Loucy (cell line): ENCODE measurements at regions not wholly inside any gene's neighbourhood (a gene's known extent, or its start where the extent isn't known, plus 50 kb on each side); places are given as distances from the start of the nearest gene placed in this dataset.

ENCODE experiments used
- H2AFZ ChIP-seq: fragments of 200-600 bp; sonication (generic); 2 replicates; pipeline ENCODE4 v1.6.0; 2016; ENCODE audit warnings: antibody characterized with exemption, mild to moderate bottlenecking, low read length, moderate library complexity
- H3F3A ChIP-seq: fragments of 200-600 bp; 2 replicates; pipeline ENCODE4 v1.6.0; 2016; ENCODE audit warnings: antibody characterized with exemption, low read depth, mild to moderate bottlenecking
- H3K27me3 ChIP-seq: fragments of 200-600 bp; sonication (generic); 2 replicates; pipeline ENCODE4 v1.6.1; 2014; ENCODE audit warnings: low read length, mild to moderate bottlenecking; ENCODE audit not compliant: insufficient read depth, poor library complexity, severe bottlenecking
- H3K36me3 ChIP-seq: fragments of 200-600 bp; sonication (generic); 2 replicates; pipeline ENCODE4 v1.6.1; 2016; ENCODE audit warnings: low read length; ENCODE audit not compliant: insufficient read depth
- H3K4me1 ChIP-seq: fragments of 200-600 bp; sonication (generic); 2 replicates; pipeline ENCODE4 v1.5.1; 2014; ENCODE audit warnings: low read length, mild to moderate bottlenecking; ENCODE audit not compliant: insufficient read depth, poor library complexity, severe bottlenecking
- H3K4me2 ChIP-seq: fragments of 200-600 bp; sonication (generic); 2 replicates; pipeline ENCODE4 v1.6.0; 2014; ENCODE audit warnings: antibody characterized with exemption, low read length, low read depth, mild to moderate bottlenecking; ENCODE audit not compliant: poor library complexity, severe bottlenecking
- H3K4me3 ChIP-seq: fragments of 200-600 bp; sonication (generic); 2 replicates; pipeline ENCODE4 v1.5.1; 2014; ENCODE audit warnings: low read length, mild to moderate bottlenecking, mixed read lengths; ENCODE audit not compliant: poor library complexity, severe bottlenecking
- H3K79me2 ChIP-seq: fragments of 200-600 bp; sonication (generic); 2 replicates; pipeline ENCODE4 v1.6.1; 2014; ENCODE audit warnings: low read length; ENCODE audit not compliant: insufficient read depth
- H3K9ac ChIP-seq: fragments of 200-600 bp; sonication (generic); 2 replicates; pipeline ENCODE4 v1.6.0; 2014; ENCODE audit warnings: mild to moderate bottlenecking, low read depth, low read length, moderate library complexity; ENCODE audit not compliant: poor library complexity, severe bottlenecking
- H3K9me2 ChIP-seq: fragments of 200-600 bp; sonication (generic); replicated peaks from 2 replicates; pipeline ENCODE4 v1.6.1; 2016; ENCODE audit warnings: low read depth, low read length, mixed read lengths
- H3K9me3 ChIP-seq: fragments of 200-600 bp; sonication (generic); 2 replicates; pipeline ENCODE4 v1.6.1; 2014; ENCODE audit warnings: mild to moderate bottlenecking, antibody characterized with exemption, low read length, low read depth; ENCODE audit not compliant: insufficient read depth
- H4K20me1 ChIP-seq: fragments of 200-600 bp; sonication (generic); 2 replicates; pipeline ENCODE4 v1.6.0; 2014; ENCODE audit warnings: antibody characterized with exemption, low read length, mild to moderate bottlenecking; ENCODE audit not compliant: insufficient read depth, poor library complexity, severe bottlenecking
- EZH2phosphoT487 ChIP-seq: fragments of 200-600 bp; IDR thresholded peaks from 2 replicates; pipeline ENCODE4 v1.6.1; 2018; ENCODE audit warnings: antibody characterized with exemption, mild to moderate bottlenecking, moderate library complexity, borderline replicate concordance
- TF ChIP-seq, protein P1 (sequence below): fragments of 200-600 bp; sonication (generic); conservative IDR thresholded peaks from 2 replicates; pipeline ENCODE4 v1.5.1; 2014; ENCODE audit warnings: mild to moderate bottlenecking, antibody characterized with exemption, low read length

DNA sequence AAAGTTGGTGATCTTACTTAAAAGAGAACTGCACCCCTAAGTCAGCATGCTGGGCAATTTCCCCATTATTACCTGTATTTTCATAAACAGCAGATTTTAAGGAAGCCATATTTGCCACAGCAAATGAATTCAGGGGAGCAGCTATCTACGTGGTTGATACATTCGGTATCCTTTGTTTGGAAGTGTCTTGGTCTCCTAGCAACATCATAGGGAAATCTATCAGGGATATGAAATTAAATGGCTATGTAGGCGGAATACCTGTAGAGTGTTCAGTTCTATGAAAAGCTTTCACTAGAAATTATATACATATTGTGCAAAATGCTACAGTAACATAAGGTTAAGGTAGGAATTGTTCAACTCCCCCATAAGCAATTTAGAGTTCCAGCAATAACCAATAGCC is 157.2 kb upstream of the EMCN start:
- Histone ChIP-seq H3K4me2 (no peak overlapping the region), H3K4me1 (no peaks in the 10 kb centered on the region), H3K36me3 (no peaks in the 10 kb centered on the region), H3K27me3 (no peaks in the 10 kb centered on the region), H3K9ac (no peak overlapping the region), H4K20me1 (no peaks in the 10 kb centered on the region), H3K79me2 (no peaks in the 10 kb centered on the region), H2AFZ (no peak overlapping the region; the same call in 1 of the 2 replicates), H3F3A (no peaks in the 10 kb centered on the region), H3K4me3 (no peak overlapping the region), H3K9me2 (no peaks in the 10 kb centered on the region), H3K9me3 (no peaks in the 10 kb centered on the region)
- TF ChIP-seq EZH2phosphoT487 = no peak
- TF ChIP-seq, protein P1, sequence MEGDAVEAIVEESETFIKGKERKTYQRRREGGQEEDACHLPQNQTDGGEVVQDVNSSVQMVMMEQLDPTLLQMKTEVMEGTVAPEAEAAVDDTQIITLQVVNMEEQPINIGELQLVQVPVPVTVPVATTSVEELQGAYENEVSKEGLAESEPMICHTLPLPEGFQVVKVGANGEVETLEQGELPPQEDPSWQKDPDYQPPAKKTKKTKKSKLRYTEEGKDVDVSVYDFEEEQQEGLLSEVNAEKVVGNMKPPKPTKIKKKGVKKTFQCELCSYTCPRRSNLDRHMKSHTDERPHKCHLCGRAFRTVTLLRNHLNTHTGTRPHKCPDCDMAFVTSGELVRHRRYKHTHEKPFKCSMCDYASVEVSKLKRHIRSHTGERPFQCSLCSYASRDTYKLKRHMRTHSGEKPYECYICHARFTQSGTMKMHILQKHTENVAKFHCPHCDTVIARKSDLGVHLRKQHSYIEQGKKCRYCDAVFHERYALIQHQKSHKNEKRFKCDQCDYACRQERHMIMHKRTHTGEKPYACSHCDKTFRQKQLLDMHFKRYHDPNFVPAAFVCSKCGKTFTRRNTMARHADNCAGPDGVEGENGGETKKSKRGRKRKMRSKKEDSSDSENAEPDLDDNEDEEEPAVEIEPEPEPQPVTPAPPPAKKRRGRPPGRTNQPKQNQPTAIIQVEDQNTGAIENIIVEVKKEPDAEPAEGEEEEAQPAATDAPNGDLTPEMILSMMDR = no peak

DNA sequence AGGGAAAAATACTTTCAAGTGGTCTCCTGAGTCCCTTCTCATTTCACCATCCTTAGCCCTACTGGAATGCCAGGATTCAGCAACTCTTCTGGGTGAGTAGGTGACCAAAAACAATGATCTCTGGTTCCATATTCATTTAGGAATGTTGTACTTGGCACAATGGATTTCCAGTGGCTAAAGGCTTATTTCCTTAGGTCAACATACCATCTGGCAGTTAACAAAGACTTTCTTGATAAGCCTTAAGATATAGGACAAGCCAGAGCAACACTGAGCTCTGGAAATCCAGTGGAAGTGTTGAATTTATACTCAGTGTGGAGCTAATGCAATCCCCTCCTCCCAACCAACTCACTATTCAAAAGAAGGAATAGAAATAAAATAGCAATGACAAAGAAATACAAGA is 139.4 kb upstream of the EMCN start:
- Histone ChIP-seq H3K4me2 (no peak overlapping the region), H3K36me3 (no peaks in the 10 kb centered on the region), H4K20me1 (no peaks in the 10 kb centered on the region), H3K4me1 (no peaks in the 10 kb centered on the region), H3K9ac (no peak overlapping the region), H3K79me2 (no peaks in the 10 kb centered on the region), H3F3A (no peaks in the 10 kb centered on the region), H3K9me2 (no peaks in the 10 kb centered on the region), H3K27me3 (no peaks in the 10 kb centered on the region), H2AFZ (no peak overlapping the region), H3K4me3 (no peak overlapping the region), H3K9me3 (no peaks in the 10 kb centered on the region)
- TF ChIP-seq EZH2phosphoT487 = no peak
- TF ChIP-seq, protein P1 = no peak

DNA sequence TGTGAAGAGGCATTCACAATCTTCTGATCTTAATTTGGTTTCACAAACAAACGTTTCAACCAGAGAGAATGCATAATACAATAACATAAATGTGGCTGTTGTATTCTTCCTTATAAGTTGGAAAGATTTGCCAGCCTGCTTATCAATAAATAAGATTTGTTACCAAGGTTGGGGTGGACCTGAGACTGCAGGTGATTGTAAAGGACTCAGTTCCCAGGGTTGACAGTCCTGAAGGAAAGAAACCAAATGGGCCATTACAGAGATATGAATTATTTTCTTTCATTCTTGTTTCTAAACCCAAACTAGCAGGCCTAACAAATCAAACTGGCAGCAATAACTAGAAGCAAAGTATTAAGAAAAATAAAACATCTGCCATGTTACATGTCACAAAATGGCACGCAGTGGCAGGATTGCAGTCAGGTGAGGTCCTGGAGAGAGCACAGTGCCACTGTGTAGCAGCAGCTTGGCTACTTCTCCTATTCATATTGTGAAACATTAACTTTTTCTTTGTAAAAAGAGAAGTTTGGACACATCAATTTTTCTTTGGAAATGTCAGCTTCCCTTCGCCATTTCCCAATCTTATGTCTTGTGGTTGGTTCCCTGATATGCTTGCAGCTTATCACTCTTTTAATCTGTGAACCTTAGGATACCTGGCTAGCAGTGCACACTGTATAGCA is 133.8 kb upstream of the EMCN start:
- Histone ChIP-seq H3K4me2 (no peak overlapping the region), H3K4me3 (no peak overlapping the region), H3K9ac (no peak overlapping the region), H3K9me2 (no peaks in the 10 kb centered on the region), H4K20me1 (no peaks in the 10 kb centered on the region), H3K36me3 (no peaks in the 10 kb centered on the region), H3F3A (no peaks in the 10 kb centered on the region), H3K79me2 (no peaks in the 10 kb centered on the region), H3K4me1 (no peaks in the 10 kb centered on the region), H3K27me3 (no peaks in the 10 kb centered on the region), H3K9me3 (no peaks in the 10 kb centered on the region), H2AFZ (no peak overlapping the region)
- TF ChIP-seq, protein P1 = no peak
- TF ChIP-seq EZH2phosphoT487 = no peak
